NCI-H82 treated with DMSO at 0.1 percent for 48 hours (cell line): ENCODE measurements at regions not wholly inside any gene's neighbourhood (a gene's known extent, or its start where the extent isn't known, plus 50 kb on each side); places are given as distances from the start of the nearest gene placed in this dataset.
"Not testable (repeated sequence)": the region's sequence is repeated elsewhere in the genome, so short reads cannot be mapped to it uniquely, and the experiment has no call there.

Source experiments
- DNase-seq: peaks from one replicate; lab custom pipeline; 2025; ENCODE audit not compliant: unreplicated experiment; lab: John Stamatoyannopoulos, UW

GRCh38 chr16:26856271-26856670 is 210.5 kb upstream of the C16orf82 start:
- no peak for DNase-seq

GRCh38 chr16:26856791-26857190 is 209.9 kb upstream of the C16orf82 start:
- DNase-seq: no peak

DNA sequence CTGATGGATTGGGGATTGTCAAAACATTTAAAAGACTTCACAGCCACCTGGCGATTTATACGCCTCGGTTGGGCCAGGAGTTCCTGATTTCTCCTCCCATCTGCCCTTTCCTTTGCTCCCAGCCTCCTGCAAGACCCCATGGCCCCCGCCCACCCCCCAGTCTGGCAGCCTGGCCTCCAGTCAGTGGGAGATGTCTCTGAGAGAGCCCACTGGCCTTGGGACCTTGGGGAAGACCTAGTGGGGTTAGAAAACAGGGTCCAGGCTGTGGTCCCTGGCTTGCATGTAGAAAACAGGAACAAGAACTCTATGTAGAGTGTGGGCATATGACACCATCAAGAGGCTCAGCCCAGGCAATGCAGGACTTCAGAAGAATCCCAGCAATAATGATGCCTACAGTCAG is 209.4 kb upstream of the C16orf82 start:
- DNase-seq: no peak

DNA sequence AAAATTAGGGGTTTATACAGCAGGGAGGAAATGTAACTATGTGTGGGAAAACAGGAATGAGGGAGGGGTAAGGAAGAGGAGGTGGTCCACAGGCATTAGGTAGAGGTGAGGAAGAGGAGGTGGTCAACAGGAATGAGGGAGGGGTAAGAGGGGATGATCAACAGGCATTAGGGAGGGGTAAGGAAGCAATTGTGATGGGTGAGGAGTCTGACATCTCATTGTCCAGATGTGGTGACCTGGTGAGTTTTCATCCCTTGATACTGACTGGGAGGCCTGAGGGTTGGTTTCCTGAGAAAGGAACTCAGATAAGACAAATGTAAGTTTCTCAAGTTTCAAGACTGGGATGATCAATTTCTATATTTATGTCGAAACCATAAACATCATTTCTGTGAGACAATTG is 206.2 kb upstream of the C16orf82 start:
- no peak for DNase-seq

DNA sequence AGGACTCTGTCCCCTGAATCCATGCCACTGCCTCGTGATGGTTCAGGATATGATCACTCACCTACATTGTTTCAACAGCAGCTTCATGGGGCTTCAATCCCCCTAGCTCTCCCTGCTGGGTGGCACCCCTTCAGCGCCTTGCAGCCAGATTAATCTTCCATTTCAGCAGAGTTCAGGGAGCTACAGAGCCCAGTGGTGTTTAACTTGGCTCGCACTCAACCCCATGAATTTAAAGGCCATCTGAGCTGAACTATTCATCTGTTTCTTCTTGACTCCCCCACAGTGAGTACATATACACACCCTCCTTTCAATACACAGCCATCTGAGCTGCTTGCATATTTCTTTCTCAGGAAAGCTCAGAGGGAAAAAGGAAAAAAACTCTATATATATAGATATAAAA is 202.8 kb upstream of the C16orf82 start:
- no peak for DNase-seq

DNA sequence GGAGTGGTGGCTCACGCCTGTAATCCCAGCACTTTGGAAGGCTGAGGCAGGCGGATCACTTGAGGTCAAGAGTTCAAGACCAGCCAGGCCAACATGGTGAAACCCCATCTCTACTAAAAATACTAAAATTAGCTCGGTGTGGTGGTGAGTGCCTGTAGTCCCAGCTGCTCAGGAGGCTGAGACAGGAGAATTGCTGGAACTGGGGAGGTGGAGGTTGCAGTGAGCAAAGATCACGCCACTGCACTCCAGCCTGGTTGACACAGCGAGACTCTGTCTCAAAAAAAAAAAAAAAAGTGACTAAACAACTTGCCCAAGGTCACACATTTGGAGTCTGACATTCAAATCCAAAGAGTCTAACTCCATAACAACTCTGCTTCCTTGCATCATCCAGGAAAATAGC is 192.4 kb upstream of the C16orf82 start:
- DNase-seq: not testable (repeated sequence)

DNA sequence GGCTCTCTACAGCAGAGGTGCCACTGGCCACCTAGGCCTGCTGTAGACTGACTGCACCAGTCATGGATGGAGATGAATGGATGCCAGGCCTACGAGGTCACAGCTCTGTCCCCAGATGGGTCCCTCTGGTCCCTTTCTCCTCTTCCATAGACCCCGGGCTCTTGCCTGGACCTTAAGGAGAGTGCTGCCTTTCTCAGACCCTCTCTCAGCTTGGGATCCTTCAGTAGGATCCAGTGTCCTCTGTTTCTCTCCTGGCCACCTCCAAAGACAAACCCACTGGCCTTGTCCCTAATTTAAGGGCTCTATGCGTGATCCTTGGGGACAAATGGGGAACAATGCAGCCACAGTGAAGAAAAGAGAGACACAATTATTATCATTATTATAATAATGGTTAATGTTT is 189.3 kb upstream of the C16orf82 start:
- no peak for DNase-seq

DNA sequence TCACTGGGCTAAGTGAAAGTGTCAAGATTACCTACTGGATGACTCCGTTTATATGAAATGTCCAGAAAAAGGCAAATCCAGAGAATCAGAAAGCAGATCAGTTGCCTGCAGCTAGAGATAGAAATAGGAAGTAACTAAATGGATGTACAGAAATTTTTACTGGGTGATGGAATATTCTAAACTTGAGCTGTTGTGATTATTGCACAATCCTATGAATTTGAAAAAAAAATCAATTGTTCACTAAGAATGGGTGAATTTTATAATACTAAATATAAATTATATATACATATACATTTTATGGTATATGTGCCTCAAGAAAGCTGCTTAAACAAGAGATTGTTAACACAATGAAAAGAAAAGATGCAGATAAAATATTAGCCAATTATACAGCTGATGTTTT is 181.1 kb upstream of the C16orf82 start:
- DNase-seq: no peak

DNA sequence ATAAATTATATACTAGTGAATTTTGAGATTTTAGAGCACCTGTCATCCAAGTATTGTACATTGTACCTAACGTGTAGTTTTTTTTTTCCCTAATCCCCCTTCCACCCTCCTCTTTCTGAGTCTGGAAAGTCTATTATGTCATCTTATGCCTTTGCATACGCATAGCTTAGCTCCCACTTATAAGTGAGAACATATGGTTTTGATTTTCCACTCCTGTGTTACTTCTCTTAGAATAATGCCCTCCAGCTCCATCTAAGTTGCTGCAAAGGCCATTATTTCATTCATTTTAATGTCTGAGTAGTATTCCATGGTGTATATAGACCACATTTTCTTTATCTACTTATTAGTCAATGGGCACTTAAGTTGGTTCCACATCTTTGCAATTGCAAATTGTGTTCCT is 177.0 kb upstream of the C16orf82 start:
- no peak for DNase-seq

GRCh38 chr16:26898200-26898599 is 168.5 kb upstream of the C16orf82 start:
- no peak for DNase-seq

- DNase-seq: no peak
These were observed 165.4 kb upstream of the C16orf82 start for GRCh38 chr16:26901196-26901861.

GRCh38 chr16:26901983-26902382 is 164.7 kb upstream of the C16orf82 start:
- DNase-seq: no peak

- DNase-seq: no peak
These were observed 161.4 kb upstream of the C16orf82 start for GRCh38 chr16:26905336-26905735.

- no peak for DNase-seq
These were observed 157.1 kb upstream of the C16orf82 start for GRCh38 chr16:26909623-26910022.

GRCh38 chr16:26911436-26911835 is 155.3 kb upstream of the C16orf82 start:
- DNase-seq: no peak

DNA sequence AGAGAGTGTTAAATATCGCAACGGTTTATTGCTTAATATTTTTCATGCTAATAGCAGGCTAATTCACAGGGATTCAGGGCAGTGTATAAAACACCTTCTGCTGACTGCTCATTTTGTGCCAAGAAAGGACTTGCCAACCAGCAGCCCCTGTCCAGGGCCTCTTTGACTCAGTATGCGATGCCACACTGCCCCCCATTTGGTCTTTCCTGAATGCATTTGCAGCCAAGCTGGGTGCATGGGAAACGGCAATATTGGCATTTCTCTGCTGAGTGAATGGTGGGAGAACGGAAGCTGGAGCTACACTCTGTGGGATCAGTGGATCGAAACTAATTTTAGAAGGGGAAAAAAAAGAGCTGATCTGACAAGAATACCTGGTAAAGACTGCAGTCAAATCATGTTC is 152.9 kb upstream of the C16orf82 start:
- no peak for DNase-seq

DNA sequence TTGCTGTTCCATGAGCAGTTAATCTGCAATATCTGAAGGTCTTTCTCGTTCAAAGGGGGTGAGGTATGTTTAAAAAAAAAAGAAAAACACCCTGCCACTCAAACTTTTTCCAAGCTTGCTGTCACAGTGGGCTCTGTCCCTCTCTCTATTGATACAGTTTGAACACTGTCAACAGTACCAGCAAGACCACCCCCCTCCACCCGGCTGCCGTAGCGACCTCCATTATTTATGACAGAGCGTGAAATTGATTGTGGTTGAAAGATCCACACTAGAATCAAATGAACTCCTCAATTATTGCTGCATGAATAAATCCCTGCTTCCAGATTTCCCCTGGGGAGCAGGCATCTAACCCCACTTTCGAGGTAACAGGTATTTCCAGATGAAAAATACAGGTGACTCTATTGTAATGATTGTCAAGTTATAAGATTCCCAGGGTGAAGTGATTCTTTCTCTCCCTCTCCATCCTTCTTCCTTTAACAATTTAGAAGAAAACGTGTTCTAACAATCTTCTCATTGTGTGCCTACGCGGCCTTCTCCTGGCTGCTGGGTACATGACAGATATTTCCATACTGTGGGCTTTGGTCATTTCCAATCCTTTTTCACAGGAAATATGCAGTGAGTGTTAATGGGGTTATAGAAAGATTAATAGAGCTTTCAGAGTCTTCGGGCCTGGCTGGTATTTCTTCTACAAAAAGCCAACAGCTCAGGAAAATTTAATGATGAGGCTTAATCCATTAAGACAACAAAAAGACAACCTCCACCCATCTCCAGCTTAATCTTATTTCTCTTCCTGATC is 135.7 kb upstream of the C16orf82 start:
- DNase-seq: no peak

GRCh38 chr16:26950636-26951035 is 116.1 kb upstream of the C16orf82 start:
- no peak for DNase-seq

DNA sequence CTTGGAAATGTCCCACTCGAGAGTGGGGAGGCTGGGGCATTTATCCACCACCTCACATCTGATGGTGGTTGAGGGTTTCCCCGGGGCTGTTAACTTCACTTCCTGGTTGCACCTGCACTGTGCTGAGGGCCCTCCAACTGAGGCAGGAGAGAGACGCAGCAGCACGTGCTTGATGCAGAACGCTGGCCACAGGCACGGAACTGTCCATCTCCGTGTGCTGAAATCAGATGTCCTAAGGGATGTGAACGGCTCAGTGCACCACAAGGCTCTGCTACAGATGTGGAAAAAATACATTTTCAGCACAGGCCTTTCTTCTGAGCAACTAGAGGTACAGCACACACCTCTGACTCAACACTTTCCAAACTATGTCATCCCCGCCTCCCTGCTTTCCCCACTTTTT is 114.8 kb upstream of the C16orf82 start:
- no peak for DNase-seq

DNA sequence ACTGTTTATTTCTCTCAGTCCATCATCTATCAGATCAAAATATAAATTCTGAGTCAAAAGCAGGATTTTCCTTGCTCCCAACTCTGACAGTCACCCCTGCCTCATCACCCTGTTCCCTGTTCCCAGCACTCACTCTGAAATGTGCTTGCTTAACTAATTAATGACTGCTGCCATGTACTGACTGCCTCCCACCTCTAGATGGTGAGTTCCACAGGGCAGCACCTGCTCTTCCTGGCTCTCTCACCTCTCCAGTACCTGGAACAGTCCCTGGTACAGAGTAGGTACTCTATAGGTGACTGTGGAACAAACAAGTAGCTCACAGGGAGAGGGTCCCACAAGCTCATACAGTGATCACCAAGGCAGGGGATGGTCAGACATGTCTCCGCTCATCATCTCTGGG is 114.3 kb upstream of the C16orf82 start:
- no peak for DNase-seq

DNA sequence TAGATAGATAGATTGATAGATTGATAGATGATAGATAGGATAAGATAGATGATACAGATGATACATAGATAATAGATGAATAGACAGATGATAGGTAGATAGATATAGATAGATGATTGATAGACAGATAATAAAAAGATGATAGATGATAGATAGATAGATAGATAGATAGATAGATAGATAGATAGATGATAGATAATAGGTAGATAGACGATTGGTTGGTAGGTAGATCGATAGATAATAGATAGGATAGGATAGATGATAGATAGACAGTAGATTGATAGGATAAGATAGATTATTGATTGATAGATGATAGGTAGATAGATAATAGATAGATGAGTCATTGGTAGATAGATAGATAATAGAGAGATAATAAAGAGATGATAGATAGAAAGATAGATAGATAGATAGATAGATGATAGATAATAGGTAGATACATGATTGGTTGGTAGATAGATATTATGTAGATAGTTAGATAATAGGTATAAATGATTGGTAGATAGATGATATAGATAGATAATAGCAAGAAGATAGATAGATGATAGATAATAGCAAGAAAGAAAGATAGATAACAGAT is 109.4 kb upstream of the C16orf82 start:
- DNase-seq: no peak

- no peak for DNase-seq
These were observed 107.2 kb upstream of the C16orf82 start for GRCh38 chr16:26959416-26960009.
